ENCODE measurements at regions not wholly inside any gene's neighbourhood (a gene's known extent, or its start where the extent isn't known, plus 50 kb on each side); places are given as distances from the start of the nearest gene placed in this dataset.
"Not testable (repeated sequence)": the region's sequence is repeated elsewhere in the genome, so short reads cannot be mapped to it uniquely, and the experiment has no call there.

- not testable (repeated sequence) for H3K27me3 ChIP-seq (ENCODE audit: control insufficient read depth, insufficient read depth, low read length); H3K4me1 ChIP-seq (ENCODE audit: control insufficient read depth, insufficient read depth, low read length, poor library complexity, severe bottlenecking); H3K27me3 Mint-ChIP-seq; H3K4me3 ChIP-seq (ENCODE audit: low read depth, low read length); ATAC-seq (ENCODE audit: low read depth in 2 of 2); DNase-seq; H3K4me3 Mint-ChIP-seq; H3K36me3 ChIP-seq (ENCODE audit: control insufficient read depth, insufficient read depth, low read length); H3K4me1 Mint-ChIP-seq; H3K27ac Mint-ChIP-seq; H3K27ac ChIP-seq (ENCODE audit: insufficient read depth, low read length, poor library complexity, severe bottlenecking); H3K36me3 Mint-ChIP-seq; H3K9me3 ChIP-seq (ENCODE audit: control insufficient read depth in 2 of 2, low read length in 2 of 2); H3K9me3 Mint-ChIP-seq
Observed at GRCh38 chr2:55799624-55800023, 106.0 kb upstream of the PNPT1 start.

- Histone ChIP-seq H3K27me3 (ENCODE audit: control insufficient read depth, insufficient read depth, low read length) (no peaks in the 10 kb centered on the region), H3K36me3 (ENCODE audit: control insufficient read depth, insufficient read depth, low read length) (no peaks in the 10 kb centered on the region), H3K4me3 (ENCODE audit: low read depth, low read length) (no peak overlapping the region), H3K4me1 (ENCODE audit: control insufficient read depth, insufficient read depth, low read length, poor library complexity, severe bottlenecking) (no peaks in the 10 kb centered on the region), H3K9me3 (ENCODE audit: control insufficient read depth in 2 of 2, low read length in 2 of 2) (no peaks in the 10 kb centered on the region), H3K27ac (ENCODE audit: insufficient read depth, low read length, poor library complexity, severe bottlenecking) (no peak overlapping the region)
- no peaks in the 10 kb centered on the region for H3K4me1 Mint-ChIP-seq
- no peaks in the 10 kb centered on the region for H3K27me3 Mint-ChIP-seq
- no peaks in the 10 kb centered on the region for H3K36me3 Mint-ChIP-seq
- no peak for DNase-seq
- ATAC-seq (ENCODE audit: low read depth in 2 of 2): no peak
- no peak overlapping the region for H3K4me3 Mint-ChIP-seq
- no peak overlapping the region for H3K27ac Mint-ChIP-seq
- peaks cover 0 to 5% (median 3%) of the 10 kb centered on the region in 7 donors for H3K9me3 Mint-ChIP-seq
Observed at GRCh38 chr2:55796121-55796520, 102.5 kb upstream of the PNPT1 start.

GRCh38 chr2:55793602-55794001 lies 100.0 kb upstream of the PNPT1 start:
- DNase-seq; H3K4me1 ChIP-seq (ENCODE audit: control insufficient read depth, insufficient read depth, low read length, poor library complexity, severe bottlenecking); H3K36me3 ChIP-seq (ENCODE audit: control insufficient read depth, insufficient read depth, low read length); H3K4me3 Mint-ChIP-seq; H3K4me1 Mint-ChIP-seq; H3K9me3 Mint-ChIP-seq; H3K27ac Mint-ChIP-seq; H3K27ac ChIP-seq (ENCODE audit: insufficient read depth, low read length, poor library complexity, severe bottlenecking); H3K27me3 ChIP-seq (ENCODE audit: control insufficient read depth, insufficient read depth, low read length); ATAC-seq (ENCODE audit: low read depth in 2 of 2); H3K27me3 Mint-ChIP-seq; H3K36me3 Mint-ChIP-seq; H3K4me3 ChIP-seq (ENCODE audit: low read depth, low read length); H3K9me3 ChIP-seq (ENCODE audit: control insufficient read depth in 2 of 2, low read length in 2 of 2): not testable (repeated sequence)

GRCh38 chr2:55786280-55786679 lies 92.6 kb upstream of the PNPT1 start:
- Histone ChIP-seq H3K27me3 (ENCODE audit: control insufficient read depth, insufficient read depth, low read length) (no peaks in the 10 kb centered on the region), H3K4me3 (ENCODE audit: low read depth, low read length) (no peak overlapping the region), H3K4me1 (ENCODE audit: control insufficient read depth, insufficient read depth, low read length, poor library complexity, severe bottlenecking) (no peaks in the 10 kb centered on the region), H3K36me3 (ENCODE audit: control insufficient read depth, insufficient read depth, low read length) (no peaks in the 10 kb centered on the region), H3K9me3 (ENCODE audit: control insufficient read depth in 2 of 2, low read length in 2 of 2) (no peaks in the 10 kb centered on the region), H3K27ac (ENCODE audit: insufficient read depth, low read length, poor library complexity, severe bottlenecking) (no peak overlapping the region)
- H3K9me3 Mint-ChIP-seq: peaks cover 0 to 1% (median 0%) of the 10 kb centered on the region in 7 donors
- no peak for DNase-seq
- no peaks in the 10 kb centered on the region for H3K4me1 Mint-ChIP-seq
- no peaks in the 10 kb centered on the region for H3K36me3 Mint-ChIP-seq
- H3K27ac Mint-ChIP-seq: no peak overlapping the region
- H3K4me3 Mint-ChIP-seq: no peak overlapping the region
- ATAC-seq (ENCODE audit: low read depth in 2 of 2): no peak
- peaks cover 6% of the 10 kb centered on the region for H3K27me3 Mint-ChIP-seq

GRCh38 chr2:55783751-55784150 lies 90.1 kb upstream of the PNPT1 start:
- H3K9me3 ChIP-seq (ENCODE audit: control insufficient read depth in 2 of 2, low read length in 2 of 2); H3K27me3 Mint-ChIP-seq; H3K9me3 Mint-ChIP-seq; H3K4me1 ChIP-seq (ENCODE audit: control insufficient read depth, insufficient read depth, low read length, poor library complexity, severe bottlenecking); H3K4me3 ChIP-seq (ENCODE audit: low read depth, low read length); H3K4me3 Mint-ChIP-seq; H3K4me1 Mint-ChIP-seq; DNase-seq; H3K27me3 ChIP-seq (ENCODE audit: control insufficient read depth, insufficient read depth, low read length); H3K36me3 ChIP-seq (ENCODE audit: control insufficient read depth, insufficient read depth, low read length); H3K27ac Mint-ChIP-seq; ATAC-seq (ENCODE audit: low read depth in 2 of 2); H3K27ac ChIP-seq (ENCODE audit: insufficient read depth, low read length, poor library complexity, severe bottlenecking); H3K36me3 Mint-ChIP-seq: not testable (repeated sequence)

- H3K4me3 Mint-ChIP-seq: no peak overlapping the region
- peaks cover 0 to 2% (median 0%) of the 10 kb centered on the region in 4 donors for H3K4me1 Mint-ChIP-seq
- no peak overlapping the region for H3K4me3 ChIP-seq (ENCODE audit: low read depth, low read length)
- DNase-seq (no peak), ATAC-seq (ENCODE audit: low read depth in 2 of 2) (no peak)
- no peak overlapping the region for H3K27ac Mint-ChIP-seq
- no peaks in the 10 kb centered on the region for H3K4me1 ChIP-seq (ENCODE audit: control insufficient read depth, insufficient read depth, low read length, poor library complexity, severe bottlenecking)
- no peaks in the 10 kb centered on the region for H3K36me3 ChIP-seq (ENCODE audit: control insufficient read depth, insufficient read depth, low read length)
- no peaks in the 10 kb centered on the region for H3K36me3 Mint-ChIP-seq
- peaks cover 6% of the 10 kb centered on the region for H3K27me3 Mint-ChIP-seq
- no peaks in the 10 kb centered on the region for H3K9me3 ChIP-seq (ENCODE audit: control insufficient read depth in 2 of 2, low read length in 2 of 2)
- H3K9me3 Mint-ChIP-seq: no peaks in the 10 kb centered on the region
- H3K27me3 ChIP-seq (ENCODE audit: control insufficient read depth, insufficient read depth, low read length): no peaks in the 10 kb centered on the region
- no peak overlapping the region for H3K27ac ChIP-seq (ENCODE audit: insufficient read depth, low read length, poor library complexity, severe bottlenecking)
Observed at GRCh38 chr2:55782528-55783173, 89.0 kb upstream of the PNPT1 start.

- ATAC-seq (ENCODE audit: low read depth in 2 of 2): no peak
- no peak overlapping the region for H3K27ac Mint-ChIP-seq
- peaks cover 0 to 2% (median 0%) of the 10 kb centered on the region in 4 donors for H3K4me1 Mint-ChIP-seq
- no peak overlapping the region for H3K27ac ChIP-seq (ENCODE audit: insufficient read depth, low read length, poor library complexity, severe bottlenecking)
- no peaks in the 10 kb centered on the region for H3K9me3 ChIP-seq (ENCODE audit: control insufficient read depth in 2 of 2, low read length in 2 of 2)
- no peaks in the 10 kb centered on the region for H3K4me1 ChIP-seq (ENCODE audit: control insufficient read depth, insufficient read depth, low read length, poor library complexity, severe bottlenecking)
- DNase-seq: no peak
- H3K4me3 Mint-ChIP-seq: no peak overlapping the region
- no peaks in the 10 kb centered on the region for H3K36me3 Mint-ChIP-seq
- H3K9me3 Mint-ChIP-seq: no peaks in the 10 kb centered on the region
- no peaks in the 10 kb centered on the region for H3K36me3 ChIP-seq (ENCODE audit: control insufficient read depth, insufficient read depth, low read length)
- peaks cover 6% of the 10 kb centered on the region for H3K27me3 Mint-ChIP-seq
- no peak overlapping the region for H3K4me3 ChIP-seq (ENCODE audit: low read depth, low read length)
- H3K27me3 ChIP-seq (ENCODE audit: control insufficient read depth, insufficient read depth, low read length): no peaks in the 10 kb centered on the region
Observed at GRCh38 chr2:55781542-55781941, 87.9 kb upstream of the PNPT1 start.

GRCh38 chr2:55780697-55781096 lies 87.1 kb upstream of the PNPT1 start:
- Histone ChIP-seq H3K4me1 (ENCODE audit: control insufficient read depth, insufficient read depth, low read length, poor library complexity, severe bottlenecking) (no peaks in the 10 kb centered on the region), H3K9me3 (ENCODE audit: control insufficient read depth in 2 of 2, low read length in 2 of 2) (no peaks in the 10 kb centered on the region), H3K27ac (ENCODE audit: insufficient read depth, low read length, poor library complexity, severe bottlenecking) (no peak overlapping the region), H3K27me3 (ENCODE audit: control insufficient read depth, insufficient read depth, low read length) (no peaks in the 10 kb centered on the region), H3K36me3 (ENCODE audit: control insufficient read depth, insufficient read depth, low read length) (no peaks in the 10 kb centered on the region), H3K4me3 (ENCODE audit: low read depth, low read length) (no peak overlapping the region)
- Mint-ChIP-seq H3K9me3 (no peaks in the 10 kb centered on the region), H3K27me3 (peaks cover 5% of the 10 kb centered on the region), H3K27ac (no peak overlapping the region), H3K36me3 (no peaks in the 10 kb centered on the region), H3K4me3 (no peak overlapping the region), H3K4me1 (peaks cover 0 to 2% (median 0%) of the 10 kb centered on the region in 4 donors)
- ATAC-seq (ENCODE audit: low read depth in 2 of 2): no peak
- no peak for DNase-seq

Measured in CD4-positive, CD25-positive, alpha-beta regulatory T cell (primary cell).